ENCODE measurements at regions not wholly inside any gene's neighbourhood (a gene's known extent, or its start where the extent isn't known, plus 50 kb on each side); places are given as distances from the start of the nearest gene placed in this dataset.

- TF ChIP-seq POLR2A (IDR thresholded peaks at IDR 0.05), result no peak
- no peak for TF ChIP-seq CTCF (IDR thresholded peaks at IDR 0.05)
Measured at GRCh38 chr7:92926697-92927044, 90.3 kb upstream of the CDK6 start.

Measured in testis (tissue), 2 donors.